ENCODE measurements at regions not wholly inside any gene's neighbourhood (a gene's known extent, or its start where the extent isn't known, plus 50 kb on each side); places are given as distances from the start of the nearest gene placed in this dataset.

DNA sequence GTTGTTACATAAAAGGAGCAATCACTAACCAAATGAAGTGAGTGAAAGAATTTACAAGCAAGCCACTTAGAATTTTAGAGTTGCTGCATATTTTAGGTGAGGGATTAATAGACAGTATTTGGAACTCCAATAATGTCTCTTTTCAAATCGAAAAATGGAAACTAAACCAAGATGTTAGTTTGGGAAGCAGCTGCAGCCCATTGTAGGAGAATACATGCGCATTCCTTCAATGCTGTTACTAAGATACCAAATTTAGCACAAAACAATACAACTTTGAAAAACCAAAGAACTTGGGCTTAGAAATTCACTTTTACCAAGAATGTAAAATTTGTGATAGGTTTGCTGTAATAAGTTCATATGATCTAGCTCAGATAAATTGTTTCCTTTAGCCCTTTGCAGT is 411.8 kb upstream of the CDH6 start:
- Histone ChIP-seq H3K4me1 (ENCODE audit: control insufficient read depth in 3 of 3, insufficient read depth in 2 of 3, low read depth in 1 of 3, low read length in 2 of 3) (no peaks in the 10 kb centered on the region), H3K9me3 (ENCODE audit: control insufficient read depth in 2 of 2, insufficient read depth in 1 of 2, low read depth in 1 of 2, low read length in 1 of 2) (no peaks in the 10 kb centered on the region), H3K27ac (ENCODE audit: low read depth in 1 of 3, low read length in 2 of 3) (no peak overlapping the region), H3K4me3 (ENCODE audit: low read depth in 1 of 3, low read length in 3 of 3) (no peak overlapping the region), H3K36me3 (ENCODE audit: control insufficient read depth in 3 of 3, insufficient read depth in 2 of 3, low read depth in 1 of 3, low read length in 3 of 3) (no peaks in the 10 kb centered on the region), H3K27me3 (ENCODE audit: control insufficient read depth in 3 of 3, insufficient read depth in 3 of 3, low read length in 3 of 3) (no peaks in the 10 kb centered on the region)
- 63 to 79% (median 78%) methylated on average over 2 of the region's 2 CpGs for WGBS, 3 donors
- FAIRE-seq (no peak), DNase-seq (no peak)

DNA sequence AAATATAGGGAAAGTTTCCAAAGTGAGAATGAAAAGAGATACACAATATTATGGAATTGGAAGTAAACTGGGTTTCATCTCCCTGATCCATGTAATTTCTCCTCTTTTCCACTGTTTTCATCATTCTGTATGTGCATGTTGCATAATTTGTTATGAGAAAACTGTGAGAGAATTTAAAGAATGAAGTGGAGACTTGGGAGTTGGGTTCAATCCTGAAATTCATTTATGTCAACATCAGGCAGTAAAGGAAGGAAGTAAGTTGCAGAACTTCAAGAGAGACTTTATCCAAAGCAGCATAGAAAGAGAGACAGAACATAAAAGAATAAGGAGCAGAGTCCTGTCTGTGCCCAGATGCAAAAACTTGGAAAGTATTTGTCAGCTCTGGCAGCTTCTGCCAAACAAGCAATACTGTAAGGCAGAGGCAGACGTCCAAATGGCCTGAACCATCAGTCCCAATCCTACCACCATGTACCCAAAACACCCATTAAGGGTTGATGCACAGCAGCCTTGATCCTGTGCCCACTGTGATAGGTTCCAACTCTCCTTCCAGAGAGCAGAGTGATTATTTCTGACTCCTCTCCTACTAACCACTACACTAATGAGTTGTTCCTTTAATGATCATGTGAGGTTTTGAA is 425.3 kb upstream of the CDH6 start:
- Histone ChIP-seq H3K4me3 (ENCODE audit: low read depth in 1 of 3, low read length in 3 of 3) (no peak overlapping the region), H3K9me3 (ENCODE audit: control insufficient read depth in 2 of 2, insufficient read depth in 1 of 2, low read depth in 1 of 2, low read length in 1 of 2) (no peaks in the 10 kb centered on the region), H3K27ac (ENCODE audit: low read depth in 1 of 3, low read length in 2 of 3) (no peak overlapping the region), H3K27me3 (ENCODE audit: control insufficient read depth in 3 of 3, insufficient read depth in 3 of 3, low read length in 3 of 3) (no peaks in the 10 kb centered on the region), H3K36me3 (ENCODE audit: control insufficient read depth in 3 of 3, insufficient read depth in 2 of 3, low read depth in 1 of 3, low read length in 3 of 3) (no peaks in the 10 kb centered on the region), H3K4me1 (ENCODE audit: control insufficient read depth in 3 of 3, insufficient read depth in 2 of 3, low read depth in 1 of 3, low read length in 2 of 3) (no peaks in the 10 kb centered on the region)
- FAIRE-seq: no peak
- no peak for DNase-seq
- whole genome bisulfite sequencing, 3 donors: 36 to 58% (median 50%) methylated on average over 1 of the region's 1 CpG

DNA sequence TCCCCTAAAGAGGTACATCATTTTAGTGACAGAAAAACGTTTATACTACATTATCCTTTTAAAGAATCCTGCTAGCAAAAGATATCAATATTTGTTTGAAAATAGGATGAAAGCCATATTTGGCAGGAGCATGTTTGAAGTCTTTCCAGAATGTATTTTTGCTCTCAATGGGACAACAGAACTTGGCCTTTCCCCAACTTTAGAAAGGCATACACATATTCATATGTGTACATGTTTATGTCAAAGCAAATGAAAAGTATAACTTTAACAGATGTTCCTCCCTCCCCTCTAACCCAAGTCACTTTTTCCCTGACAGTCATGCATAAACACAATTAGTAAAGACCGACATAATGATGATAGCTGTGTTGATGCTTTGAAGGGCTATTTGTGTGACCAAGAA is 427.8 kb upstream of the CDH6 start:
- FAIRE-seq (no peak), DNase-seq (no peak)
- 37 to 51% (median 41%) methylated on average over 2 of the region's 2 CpGs for WGBS, 3 donors
- H3K9me3 ChIP-seq (ENCODE audit: control insufficient read depth in 2 of 2, insufficient read depth in 1 of 2, low read depth in 1 of 2, low read length in 1 of 2): no peaks in the 10 kb centered on the region
- H3K36me3 ChIP-seq (ENCODE audit: control insufficient read depth in 3 of 3, insufficient read depth in 2 of 3, low read depth in 1 of 3, low read length in 3 of 3): no peaks in the 10 kb centered on the region
- H3K4me1 ChIP-seq (ENCODE audit: control insufficient read depth in 3 of 3, insufficient read depth in 2 of 3, low read depth in 1 of 3, low read length in 2 of 3): no peaks in the 10 kb centered on the region
- H3K27me3 ChIP-seq (ENCODE audit: control insufficient read depth in 3 of 3, insufficient read depth in 3 of 3, low read length in 3 of 3): no peaks in the 10 kb centered on the region
- no peak overlapping the region for H3K27ac ChIP-seq (ENCODE audit: low read depth in 1 of 3, low read length in 2 of 3)
- H3K4me3 ChIP-seq (ENCODE audit: low read depth in 1 of 3, low read length in 3 of 3): no peak overlapping the region

DNA sequence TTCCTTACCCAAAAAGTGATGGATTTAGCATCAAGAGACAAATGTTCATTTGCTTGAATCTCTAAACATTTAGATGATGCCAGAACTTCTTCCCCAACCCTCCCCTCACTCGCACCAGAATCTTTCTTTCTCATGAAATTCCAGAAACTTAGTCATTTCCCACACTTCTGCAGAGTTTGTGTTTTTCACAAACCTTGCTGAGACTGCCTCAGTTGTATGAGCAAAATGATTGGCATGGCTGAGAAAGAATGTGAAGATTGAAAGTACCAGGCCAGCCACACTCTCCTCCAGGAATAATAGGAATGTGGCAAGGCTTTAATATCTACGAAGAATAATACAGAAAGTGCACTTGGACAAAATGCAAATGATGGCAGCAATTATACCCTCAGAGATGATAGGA is 428.3 kb upstream of the CDH6 start:
- 46 to 65% (median 48%) methylated on average over 2 of the region's 2 CpGs for WGBS, 3 donors
- Histone ChIP-seq H3K36me3 (ENCODE audit: control insufficient read depth in 3 of 3, insufficient read depth in 2 of 3, low read depth in 1 of 3, low read length in 3 of 3) (no peaks in the 10 kb centered on the region), H3K4me3 (ENCODE audit: low read depth in 1 of 3, low read length in 3 of 3) (no peak overlapping the region), H3K9me3 (ENCODE audit: control insufficient read depth in 2 of 2, insufficient read depth in 1 of 2, low read depth in 1 of 2, low read length in 1 of 2) (no peaks in the 10 kb centered on the region), H3K27ac (ENCODE audit: low read depth in 1 of 3, low read length in 2 of 3) (no peak overlapping the region), H3K4me1 (ENCODE audit: control insufficient read depth in 3 of 3, insufficient read depth in 2 of 3, low read depth in 1 of 3, low read length in 2 of 3) (no peaks in the 10 kb centered on the region), H3K27me3 (ENCODE audit: control insufficient read depth in 3 of 3, insufficient read depth in 3 of 3, low read length in 3 of 3) (no peaks in the 10 kb centered on the region)
- FAIRE-seq: no peak
- no peak for DNase-seq

DNA sequence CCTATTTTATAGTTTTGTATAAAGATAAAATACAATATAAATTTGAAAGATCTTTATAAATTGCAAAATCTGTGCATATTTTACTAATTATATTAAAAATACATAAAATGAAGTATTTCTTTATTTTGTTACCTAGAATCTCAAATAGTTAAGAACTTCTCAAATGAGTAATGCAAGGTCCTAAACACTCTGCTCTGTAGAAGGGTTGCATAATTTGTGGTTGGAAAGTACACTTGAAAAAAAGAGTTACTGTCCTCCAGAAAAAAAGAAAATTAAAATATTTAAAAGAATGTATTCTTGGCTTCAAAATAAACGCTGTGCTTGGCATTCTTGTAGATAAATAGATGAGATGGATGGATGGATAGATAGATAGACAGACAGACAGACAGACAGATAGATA is 428.8 kb upstream of the CDH6 start:
- no peaks in the 10 kb centered on the region for H3K36me3 ChIP-seq (ENCODE audit: control insufficient read depth in 3 of 3, insufficient read depth in 2 of 3, low read depth in 1 of 3, low read length in 3 of 3)
- peak; percentile 51 for FAIRE-seq
- H3K27me3 ChIP-seq (ENCODE audit: control insufficient read depth in 3 of 3, insufficient read depth in 3 of 3, low read length in 3 of 3): no peaks in the 10 kb centered on the region
- no peaks in the 10 kb centered on the region for H3K4me1 ChIP-seq (ENCODE audit: control insufficient read depth in 3 of 3, insufficient read depth in 2 of 3, low read depth in 1 of 3, low read length in 2 of 3)
- no peak overlapping the region for H3K4me3 ChIP-seq (ENCODE audit: low read depth in 1 of 3, low read length in 3 of 3)
- no peak overlapping the region for H3K27ac ChIP-seq (ENCODE audit: low read depth in 1 of 3, low read length in 2 of 3)
- DNase-seq: no peak
- 36 to 73% (median 63%) methylated on average over 1 of the region's 1 CpG for WGBS, 3 donors
- H3K9me3 ChIP-seq (ENCODE audit: control insufficient read depth in 2 of 2, insufficient read depth in 1 of 2, low read depth in 1 of 2, low read length in 1 of 2): no peaks in the 10 kb centered on the region

DNA sequence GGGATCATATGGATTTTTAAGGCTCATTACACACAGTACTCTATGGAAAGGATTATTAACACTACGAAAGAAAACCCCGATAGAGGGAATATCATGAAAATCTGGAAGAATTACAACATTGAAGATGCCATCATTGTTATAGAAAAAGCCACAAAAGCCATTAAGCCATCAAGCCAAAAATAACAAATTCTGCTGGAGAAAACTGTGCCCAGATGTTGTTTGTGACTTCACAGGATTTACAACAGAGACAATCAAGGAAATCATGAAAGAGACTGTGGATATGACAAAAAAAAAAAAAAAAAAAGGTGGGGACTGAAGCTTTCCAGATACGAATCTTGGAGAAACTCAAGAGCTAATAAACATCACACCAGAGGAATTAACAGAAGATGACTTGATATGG is 433.8 kb upstream of the CDH6 start:
- DNase-seq: no peak
- no peaks in the 10 kb centered on the region for H3K4me1 ChIP-seq (ENCODE audit: control insufficient read depth in 3 of 3, insufficient read depth in 2 of 3, low read depth in 1 of 3, low read length in 2 of 3)
- H3K27me3 ChIP-seq (ENCODE audit: control insufficient read depth in 3 of 3, insufficient read depth in 3 of 3, low read length in 3 of 3): no peaks in the 10 kb centered on the region
- H3K9me3 ChIP-seq (ENCODE audit: control insufficient read depth in 2 of 2, insufficient read depth in 1 of 2, low read depth in 1 of 2, low read length in 1 of 2): no peaks in the 10 kb centered on the region
- H3K36me3 ChIP-seq (ENCODE audit: control insufficient read depth in 3 of 3, insufficient read depth in 2 of 3, low read depth in 1 of 3, low read length in 3 of 3): no peaks in the 10 kb centered on the region
- FAIRE-seq: no peak
- 82 to 86% (median 82%) methylated on average over 3 of the region's 3 CpGs for WGBS, 3 donors
- H3K27ac ChIP-seq (ENCODE audit: low read depth in 1 of 3, low read length in 2 of 3): no peak overlapping the region
- no peak overlapping the region for H3K4me3 ChIP-seq (ENCODE audit: low read depth in 1 of 3, low read length in 3 of 3)

DNA sequence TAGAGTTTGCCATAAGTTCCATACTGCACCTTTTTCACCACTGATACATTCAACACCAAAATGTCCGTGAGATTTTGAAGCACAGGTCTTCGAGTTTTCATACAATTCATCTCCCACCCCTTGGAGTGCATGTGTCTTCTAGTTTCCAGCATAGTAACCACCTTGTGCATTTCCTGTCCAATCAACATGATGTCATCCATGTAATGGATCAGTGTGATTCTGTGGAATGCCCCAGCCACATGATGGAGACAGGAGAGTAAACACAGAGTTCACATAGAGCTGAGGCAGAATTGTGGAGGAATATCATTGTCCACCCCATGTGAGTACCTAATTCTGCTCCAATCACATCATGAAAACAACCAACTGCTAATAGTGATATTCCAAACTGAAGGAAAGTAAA is 441.5 kb upstream of the CDH6 start:
- FAIRE-seq (no peak), DNase-seq (no peak)
- Histone ChIP-seq H3K27me3 (ENCODE audit: control insufficient read depth in 3 of 3, insufficient read depth in 3 of 3, low read length in 3 of 3) (no peaks in the 10 kb centered on the region), H3K4me1 (ENCODE audit: control insufficient read depth in 3 of 3, insufficient read depth in 2 of 3, low read depth in 1 of 3, low read length in 2 of 3) (peaks cover 0 to 7% (median 0%) of the 10 kb centered on the region in 3 donors), H3K4me3 (ENCODE audit: low read depth in 1 of 3, low read length in 3 of 3) (no peak overlapping the region), H3K27ac (ENCODE audit: low read depth in 1 of 3, low read length in 2 of 3) (no peak overlapping the region), H3K36me3 (ENCODE audit: control insufficient read depth in 3 of 3, insufficient read depth in 2 of 3, low read depth in 1 of 3, low read length in 3 of 3) (no peaks in the 10 kb centered on the region), H3K9me3 (ENCODE audit: control insufficient read depth in 2 of 2, insufficient read depth in 1 of 2, low read depth in 1 of 2, low read length in 1 of 2) (no peaks in the 10 kb centered on the region)
- 74 to 93% (median 82%) methylated on average over 2 of the region's 2 CpGs for WGBS, 3 donors

DNA sequence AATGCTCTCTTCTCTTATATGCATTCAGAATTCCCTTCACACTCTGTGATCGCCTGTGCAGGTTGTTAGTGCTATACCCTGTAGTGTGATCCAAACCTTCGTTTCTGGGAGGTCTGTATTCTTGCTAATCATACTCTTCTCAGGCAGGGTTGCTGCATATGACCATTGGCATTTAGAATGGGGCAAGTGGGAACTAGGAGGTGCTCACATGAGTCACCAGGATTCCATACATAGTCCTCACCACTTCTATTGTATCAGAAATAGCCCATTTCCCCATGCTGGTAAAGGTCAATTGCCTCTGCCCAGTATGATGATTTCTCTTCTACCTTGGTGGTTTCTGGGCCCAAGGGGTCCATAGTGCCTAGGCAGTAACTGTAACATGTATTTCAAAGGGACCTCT is 443.5 kb upstream of the CDH6 start:
- H3K4me3 ChIP-seq (ENCODE audit: low read depth in 1 of 3, low read length in 3 of 3): no peak overlapping the region
- no peak overlapping the region for H3K27ac ChIP-seq (ENCODE audit: low read depth in 1 of 3, low read length in 2 of 3)
- H3K4me1 ChIP-seq (ENCODE audit: control insufficient read depth in 3 of 3, insufficient read depth in 2 of 3, low read depth in 1 of 3, low read length in 2 of 3): peaks cover 0 to 8% (median 0%) of the 10 kb centered on the region in 3 donors
- 72 to 83% (median 81%) methylated on average over 2 of the region's 2 CpGs for WGBS, 3 donors
- no peaks in the 10 kb centered on the region for H3K27me3 ChIP-seq (ENCODE audit: control insufficient read depth in 3 of 3, insufficient read depth in 3 of 3, low read length in 3 of 3)
- H3K36me3 ChIP-seq (ENCODE audit: control insufficient read depth in 3 of 3, insufficient read depth in 2 of 3, low read depth in 1 of 3, low read length in 3 of 3): no peaks in the 10 kb centered on the region
- no peak for DNase-seq
- no peaks in the 10 kb centered on the region for H3K9me3 ChIP-seq (ENCODE audit: control insufficient read depth in 2 of 2, insufficient read depth in 1 of 2, low read depth in 1 of 2, low read length in 1 of 2)
- FAIRE-seq: no peak

DNA sequence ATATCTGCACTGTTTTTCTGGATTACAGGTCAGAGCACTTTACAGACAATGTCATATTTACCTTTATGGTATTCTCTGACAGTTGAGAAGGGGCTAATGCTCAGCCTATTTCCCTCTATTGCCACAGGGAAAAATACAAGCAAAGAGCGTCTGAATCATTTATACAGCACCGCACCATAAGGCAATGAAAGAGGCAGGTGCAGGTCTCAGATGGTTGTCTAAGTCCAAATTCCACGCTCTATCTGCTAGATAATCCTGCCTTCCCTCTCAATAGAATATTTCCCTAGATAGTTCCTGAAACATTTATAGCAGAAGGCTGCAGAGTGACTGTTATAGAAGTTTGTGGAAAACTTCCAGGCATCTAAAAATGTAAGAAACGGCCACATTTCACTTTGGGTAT is 446.1 kb upstream of the CDH6 start:
- WGBS, 3 donors: 14 to 60% (median 30%) methylated on average over 4 of the region's 4 CpGs
- DNase-seq (peak; percentile 39 to 78), FAIRE-seq (no peak)

More for the DNA sequence above, 446.1 kb upstream of the CDH6 start:
- Histone ChIP-seq H3K4me3 (ENCODE audit: low read depth in 1 of 3, low read length in 3 of 3) (no peak overlapping the region), H3K27me3 (ENCODE audit: control insufficient read depth in 3 of 3, insufficient read depth in 3 of 3, low read length in 3 of 3) (no peaks in the 10 kb centered on the region), H3K27ac (ENCODE audit: low read depth in 1 of 3, low read length in 2 of 3) (no peak overlapping the region), H3K36me3 (ENCODE audit: control insufficient read depth in 3 of 3, insufficient read depth in 2 of 3, low read depth in 1 of 3, low read length in 3 of 3) (no peaks in the 10 kb centered on the region), H3K4me1 (ENCODE audit: control insufficient read depth in 3 of 3, insufficient read depth in 2 of 3, low read depth in 1 of 3, low read length in 2 of 3) (peaks cover 0 to 8% (median 0%) of the 10 kb centered on the region in 3 donors), H3K9me3 (ENCODE audit: control insufficient read depth in 2 of 2, insufficient read depth in 1 of 2, low read depth in 1 of 2, low read length in 1 of 2) (no peaks in the 10 kb centered on the region)

Measured in small intestine (tissue), 7 donors.